Mesenchymal stem cell (in vitro differentiated cells and primary cell): ENCODE measurements at regions not wholly inside any gene's neighbourhood (a gene's known extent, or its start where the extent isn't known, plus 50 kb on each side); places are given as distances from the start of the nearest gene placed in this dataset.
"Not testable (repeated sequence)": the region's sequence is repeated elsewhere in the genome, so short reads cannot be mapped to it uniquely, and the experiment has no call there.

Experiments used
- DNase-seq: peaks from one replicate; pipeline ENCODE4 v3.0.0-alpha.2; 2013
- H2AFZ ChIP-seq: one replicate; pipeline ENCODE4 v1.6.1; 2013; ENCODE audit warnings: low read depth, mild to moderate bottlenecking, control low read depth, inconsistent platforms, low read length, moderate library complexity
- H2AK5ac ChIP-seq: 2 replicates; pipeline ENCODE4 v1.6.1; 2013; ENCODE audit warnings: low read length, moderate library complexity, mild to moderate bottlenecking, inconsistent platforms; ENCODE audit not compliant: severe bottlenecking
- H2BK120ac ChIP-seq: one replicate; pipeline ENCODE4 v1.6.1; 2013; ENCODE audit warnings: low read depth, mild to moderate bottlenecking, inconsistent platforms, low read length, moderate library complexity
- H2BK12ac ChIP-seq, 2 experiments: one replicate each; pipeline ENCODE4 v1.6.1; 2013; ENCODE audit warnings: inconsistent platforms in 2 of 2, low read length in 2 of 2, mild to moderate bottlenecking in 2 of 2, moderate library complexity in 2 of 2, control low read depth in 1 of 2
- H2BK15ac ChIP-seq: one replicate; pipeline ENCODE4 v1.6.1; 2013; ENCODE audit warnings: mild to moderate bottlenecking, low read depth, inconsistent platforms; ENCODE audit not compliant: poor library complexity, severe bottlenecking
- H2BK5ac ChIP-seq: 2 replicates; pipeline ENCODE4 v1.6.1; 2013; ENCODE audit warnings: low read depth, mild to moderate bottlenecking, low read length, control low read depth, inconsistent platforms; ENCODE audit not compliant: poor library complexity, severe bottlenecking
- H3K14ac ChIP-seq, 2 experiments: one replicate each; pipeline ENCODE4 v1.6.1; 2013; ENCODE audit warnings: inconsistent platforms in 2 of 2, low read length in 2 of 2, control low read depth in 1 of 2, mild to moderate bottlenecking in 1 of 2, moderate library complexity in 1 of 2
- H3K18ac ChIP-seq, 2 experiments: one replicate each; pipeline ENCODE4 v1.6.1; 2013; ENCODE audit warnings: inconsistent platforms in 2 of 2, low read length in 2 of 2, control low read depth in 1 of 2, low read depth in 1 of 2, mild to moderate bottlenecking in 1 of 2
- H3K23ac ChIP-seq, 2 experiments: one replicate each; pipeline ENCODE4 v1.6.1; 2013; ENCODE audit warnings: inconsistent platforms in 2 of 2, low read length in 2 of 2, mild to moderate bottlenecking in 2 of 2, moderate library complexity in 2 of 2, control low read depth in 1 of 2
- H3K27ac ChIP-seq: 2 replicates; pipeline ENCODE4 v1.5.1; 2013; ENCODE audit warnings: mild to moderate bottlenecking, moderate library complexity, low read length, control low read depth, inconsistent platforms; ENCODE audit not compliant: poor library complexity, severe bottlenecking
- H3K27me3 ChIP-seq, 2 experiments: 2 replicates each; pipeline versions ENCODE4 v1.6.1 to v1.7.0; 2013; ENCODE audit warnings: low read length in 2 of 2, mild to moderate bottlenecking in 2 of 2, moderate library complexity in 2 of 2, control low read depth in 1 of 2, inconsistent platforms in 1 of 2; ENCODE audit not compliant: control insufficient read depth in 1 of 2, insufficient read depth in 1 of 2
- H3K36me3 ChIP-seq, 2 experiments: 2 replicates each; pipeline versions ENCODE4 v1.6.1 to v1.7.0; 2013; ENCODE audit warnings: low read length in 2 of 2, control low read depth in 1 of 2, inconsistent platforms in 1 of 2, low read depth in 1 of 2, mild to moderate bottlenecking in 1 of 2; ENCODE audit not compliant: insufficient read depth in 2 of 2, control insufficient read depth in 1 of 2
- H3K4ac ChIP-seq, 2 experiments: one replicate each; pipeline ENCODE4 v1.6.1; 2013; ENCODE audit warnings: inconsistent platforms in 2 of 2, low read length in 2 of 2, mild to moderate bottlenecking in 2 of 2, moderate library complexity in 2 of 2, control low read depth in 1 of 2, low read depth in 1 of 2
- H3K4me1 ChIP-seq: 2 replicates; pipeline ENCODE4 v1.6.1; 2013; ENCODE audit warnings: low read depth, low read length, control low read depth; ENCODE audit not compliant: control insufficient read depth, insufficient read depth
- H3K4me2 ChIP-seq: 2 replicates; pipeline ENCODE4 v1.6.1; 2013; ENCODE audit warnings: low read length, mild to moderate bottlenecking, inconsistent platforms; ENCODE audit not compliant: poor library complexity, severe bottlenecking
- H3K4me3 ChIP-seq, 2 experiments: 2 replicates each; pipeline versions ENCODE4 v1.5.1 to v1.7.0; 2013; ENCODE audit warnings: low read length in 2 of 2, mild to moderate bottlenecking in 2 of 2, control low read depth in 1 of 2, low read depth in 1 of 2; ENCODE audit not compliant: insufficient read depth in 1 of 2
- H3K79me1 ChIP-seq: replicated peaks from 2 replicates; pipeline ENCODE4 v1.6.1; 2013; ENCODE audit warnings: mild to moderate bottlenecking, control low read depth, low read length, inconsistent platforms; ENCODE audit not compliant: poor library complexity, severe bottlenecking
- H3K9ac ChIP-seq: 2 replicates; pipeline ENCODE4 v1.7.0; 2013; ENCODE audit warnings: mild to moderate bottlenecking, low read length, moderate library complexity
- H3K9me3 ChIP-seq: 2 replicates; pipeline ENCODE4 v1.7.0; 2013; ENCODE audit warnings: mild to moderate bottlenecking, low read length; ENCODE audit not compliant: control insufficient read depth
- H4K8ac ChIP-seq: one replicate; pipeline ENCODE4 v1.6.1; 2013; ENCODE audit warnings: inconsistent platforms, mild to moderate bottlenecking, low read length, moderate library complexity
- H4K91ac ChIP-seq: one replicate; pipeline ENCODE4 v1.6.1; 2013; ENCODE audit warnings: mild to moderate bottlenecking, low read length, inconsistent platforms
- WGBS: methylation state at CpG from one replicate; pipeline ENCODE4 v1.1.7; 2013; ENCODE audit warnings: mixed read lengths; 5-methylcytosine and 5-hydroxymethylcytosine counted together

DNA sequence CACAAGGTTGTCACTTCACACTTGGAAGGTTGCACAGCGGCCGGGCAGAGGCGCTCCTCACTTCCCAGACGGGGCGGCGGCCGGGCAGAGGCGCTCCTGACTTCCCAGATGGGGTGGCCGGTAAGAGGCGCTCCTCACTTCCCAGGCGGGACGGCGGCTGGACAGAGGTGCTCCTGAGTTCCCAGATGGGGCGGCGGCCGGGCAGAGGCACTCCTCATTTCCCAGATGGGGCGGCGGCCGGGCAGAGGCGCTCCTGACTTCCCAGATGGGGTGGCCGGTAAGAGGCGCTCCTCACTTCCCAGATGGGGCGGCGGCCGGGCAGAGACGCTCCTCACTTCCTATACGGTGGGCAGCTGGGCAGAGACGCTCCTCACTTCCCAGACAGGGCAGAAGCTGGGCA lies 199.4 kb upstream of the PODXL start:
- H3K79me1 ChIP-seq, H2BK15ac ChIP-seq, H3K36me3 ChIP-seq, H3K9me3 ChIP-seq, H4K91ac ChIP-seq, H3K4me1 ChIP-seq, H2BK12ac ChIP-seq, H2BK5ac ChIP-seq, H3K27ac ChIP-seq, H2AK5ac ChIP-seq, H3K14ac ChIP-seq, DNase-seq, H2BK120ac ChIP-seq, H3K9ac ChIP-seq, H3K4ac ChIP-seq, H3K18ac ChIP-seq, H4K8ac ChIP-seq, H3K4me3 ChIP-seq, H2AFZ ChIP-seq, H3K4me2 ChIP-seq, H3K23ac ChIP-seq: not testable (repeated sequence)
- peaks cover 0 to 61% of the 10 kb centered on the region in 2 experiments for H3K27me3 ChIP-seq
- WGBS = 93% methylated on average over 27 of the region's 28 CpGs

DNA sequence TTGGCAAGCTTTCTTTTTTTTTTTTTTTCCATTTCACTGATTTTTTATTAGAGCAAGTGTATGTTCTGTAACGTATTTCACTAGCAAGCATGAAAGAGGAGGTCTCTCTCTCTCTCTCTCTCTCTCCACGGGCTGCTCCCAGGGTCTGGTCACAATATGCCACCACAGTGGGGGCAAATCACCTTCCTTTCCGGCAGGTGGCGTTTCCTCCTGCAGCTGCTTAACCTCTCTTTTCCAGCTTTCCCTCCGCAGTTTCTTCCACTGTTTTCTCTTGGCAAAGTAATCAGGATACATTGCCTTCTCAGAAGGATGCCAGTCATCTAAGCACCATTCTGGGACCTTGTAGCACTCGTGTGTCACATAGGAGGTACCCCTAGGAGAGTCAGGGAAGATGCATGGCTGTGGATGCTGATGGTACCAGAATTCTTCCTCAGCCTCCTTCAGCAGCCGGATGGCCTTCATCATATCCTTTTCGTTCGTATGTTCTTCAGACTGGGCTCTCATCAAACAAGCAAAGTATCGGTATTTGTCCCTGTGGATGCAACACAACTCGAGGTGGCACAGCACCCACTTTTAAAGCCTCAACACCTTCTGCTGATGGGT lies 197.3 kb upstream of the PODXL start:
- H3K18ac ChIP-seq = no peak overlapping the region
- H2AFZ ChIP-seq = no peak overlapping the region
- no peak overlapping the region for H3K14ac ChIP-seq
- no peak overlapping the region for H2BK12ac ChIP-seq
- WGBS = 39% methylated on average over 11 of the region's 11 CpGs
- H3K4me1 ChIP-seq = no peaks in the 10 kb centered on the region
- no peak overlapping the region for H3K4ac ChIP-seq
- H4K91ac ChIP-seq = no peak overlapping the region
- H2BK15ac ChIP-seq = no peak overlapping the region
- H3K27ac ChIP-seq = no peak overlapping the region
- H3K4me2 ChIP-seq = no peak overlapping the region
- no peak overlapping the region for H2BK120ac ChIP-seq
- no peaks in the 10 kb centered on the region for H3K79me1 ChIP-seq
- peaks cover 0 to 53% of the 10 kb centered on the region in 2 experiments for H3K27me3 ChIP-seq
- no peak overlapping the region for H4K8ac ChIP-seq
- H3K4me3 ChIP-seq = no peak overlapping the region
- no peak overlapping the region for H2BK5ac ChIP-seq
- no peaks in the 10 kb centered on the region for H3K9me3 ChIP-seq
- H3K9ac ChIP-seq = no peak overlapping the region
- peak; percentile 0 for DNase-seq
- H3K36me3 ChIP-seq = no peaks in the 10 kb centered on the region
- no peak overlapping the region for H3K23ac ChIP-seq
- H2AK5ac ChIP-seq = no peak overlapping the region

DNA sequence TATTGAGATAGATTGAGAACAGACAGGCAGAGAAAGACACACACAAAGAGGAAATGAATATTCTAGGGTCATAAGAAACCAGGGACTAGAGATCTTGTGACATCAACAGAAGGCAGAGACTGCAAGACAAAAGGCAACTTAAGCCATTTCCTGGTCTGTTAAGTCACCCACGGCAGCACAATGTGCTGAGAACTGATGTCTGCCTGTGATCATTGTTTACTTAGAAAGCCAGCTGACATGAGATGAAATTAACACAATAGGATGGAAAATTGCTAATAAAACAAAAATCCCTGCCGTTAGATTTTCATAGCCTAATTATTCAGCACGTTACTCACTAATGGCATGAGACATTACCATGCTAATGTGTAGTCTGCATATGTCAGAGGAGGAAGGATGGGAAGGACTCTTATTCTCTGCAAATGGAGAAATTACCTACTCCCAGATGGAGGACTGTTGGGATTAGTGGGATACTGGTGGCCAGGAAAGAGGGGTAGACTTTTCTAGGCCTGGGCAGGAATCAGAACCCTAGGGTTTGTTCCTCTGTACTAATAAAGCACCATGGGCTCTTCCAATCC lies 191.3 kb upstream of the PODXL start:
- WGBS = 25% methylated on average over 1 of the region's 3 CpGs

GRCh38 chr7:131745390-131746248 lies 189.2 kb upstream of the PODXL start:
- 52% methylated on average over 14 of the region's 15 CpGs for WGBS
- no peak overlapping the region for H2BK5ac ChIP-seq
- H2BK15ac ChIP-seq = no peak overlapping the region
- H2BK12ac ChIP-seq = no peak overlapping the region
- H3K18ac ChIP-seq = no peak overlapping the region
- no peak overlapping the region for H3K23ac ChIP-seq
- no peak overlapping the region for H3K4me3 ChIP-seq
- DNase-seq = peak; percentile 14
- H4K91ac ChIP-seq = no peak overlapping the region
- H3K27me3 ChIP-seq = peaks cover 5 to 59% of the 10 kb centered on the region in 2 experiments
- H4K8ac ChIP-seq = no peak overlapping the region
- no peak overlapping the region for H3K4me2 ChIP-seq
- no peaks in the 10 kb centered on the region for H3K9me3 ChIP-seq
- H3K14ac ChIP-seq = no peak overlapping the region
- no peak overlapping the region for H2AK5ac ChIP-seq
- no peak overlapping the region for H2BK120ac ChIP-seq
- H2AFZ ChIP-seq = no peak overlapping the region
- H3K4ac ChIP-seq = no peak overlapping the region
- no peaks in the 10 kb centered on the region for H3K4me1 ChIP-seq
- no peak overlapping the region for H3K27ac ChIP-seq
- H3K79me1 ChIP-seq = no peaks in the 10 kb centered on the region
- H3K9ac ChIP-seq = no peak overlapping the region
- no peaks in the 10 kb centered on the region for H3K36me3 ChIP-seq

More for the DNA sequence above, 191.3 kb upstream of the PODXL start:
- Histone ChIP-seq H2AK5ac (no peak overlapping the region), H3K27me3 (peaks cover 0 to 51% of the 10 kb centered on the region in 2 experiments), H3K9me3 (no peaks in the 10 kb centered on the region), H2BK5ac (no peak overlapping the region), H2BK120ac (no peak overlapping the region), H4K8ac (no peak overlapping the region), H3K9ac (no peak overlapping the region), H3K4me3 (no peak overlapping the region), H3K14ac (no peak overlapping the region), H3K4me1 (no peaks in the 10 kb centered on the region), H3K27ac (no peak overlapping the region), H3K36me3 (no peaks in the 10 kb centered on the region), H2BK15ac (no peak overlapping the region), H2AFZ (no peak overlapping the region), H2BK12ac (no peak overlapping the region), H3K23ac (no peak overlapping the region), H3K4me2 (no peak overlapping the region), H4K91ac (no peak overlapping the region), H3K18ac (no peak overlapping the region), H3K79me1 (no peaks in the 10 kb centered on the region), H3K4ac (no peak overlapping the region)
- DNase-seq = no peak
